H1 (cell line): ENCODE measurements at regions not wholly inside any gene's neighbourhood (a gene's known extent, or its start where the extent isn't known, plus 50 kb on each side); places are given as distances from the start of the nearest gene placed in this dataset.

Experiments used
- ATF2 ChIP-seq: IDR thresholded peaks from 2 replicates; pipeline ENCODE4 v1.6.1; 2012; ENCODE audit warnings: low read length, inconsistent platforms
- ATF3 ChIP-seq: IDR thresholded peaks from 2 replicates; pipeline ENCODE4 v1.6.1; 2011; ENCODE audit warnings: low read depth, mild to moderate bottlenecking, low read length; ENCODE audit not compliant: insufficient read depth
- BRCA1 ChIP-seq: IDR thresholded peaks from 2 replicates; pipeline ENCODE4 v1.6.1; 2012; ENCODE audit warnings: low read depth, low read length, improper control_type of control experiment
- SIRT6 ChIP-seq: IDR thresholded peaks from one replicate; pipeline ENCODE4 v1.7.1; 2012; ENCODE audit warnings: low read length, inconsistent platforms
- SIX5 ChIP-seq: IDR thresholded peaks from 2 replicates; pipeline ENCODE4 v1.6.1; 2011; ENCODE audit warnings: mild to moderate bottlenecking, low read depth, low read length
- TBP ChIP-seq: IDR thresholded peaks from 2 replicates; pipeline ENCODE4 v1.6.1; 2011; ENCODE audit warnings: low read depth, low read length, improper control_type of control experiment

- TF ChIP-seq BRCA1, result no peak
- TF ChIP-seq SIRT6, result no peak
- no peak for TF ChIP-seq SIX5
- no peak for TF ChIP-seq ATF3
- TF ChIP-seq TBP, result no peak
- no peak for TF ChIP-seq ATF2
Measured at GRCh38 chr4:17397611-17398010, 114.3 kb downstream of the QDPR start (continued).
